ENCODE measurements at regions not wholly inside any gene's neighbourhood (a gene's known extent, or its start where the extent isn't known, plus 50 kb on each side); places are given as distances from the start of the nearest gene placed in this dataset.

DNA sequence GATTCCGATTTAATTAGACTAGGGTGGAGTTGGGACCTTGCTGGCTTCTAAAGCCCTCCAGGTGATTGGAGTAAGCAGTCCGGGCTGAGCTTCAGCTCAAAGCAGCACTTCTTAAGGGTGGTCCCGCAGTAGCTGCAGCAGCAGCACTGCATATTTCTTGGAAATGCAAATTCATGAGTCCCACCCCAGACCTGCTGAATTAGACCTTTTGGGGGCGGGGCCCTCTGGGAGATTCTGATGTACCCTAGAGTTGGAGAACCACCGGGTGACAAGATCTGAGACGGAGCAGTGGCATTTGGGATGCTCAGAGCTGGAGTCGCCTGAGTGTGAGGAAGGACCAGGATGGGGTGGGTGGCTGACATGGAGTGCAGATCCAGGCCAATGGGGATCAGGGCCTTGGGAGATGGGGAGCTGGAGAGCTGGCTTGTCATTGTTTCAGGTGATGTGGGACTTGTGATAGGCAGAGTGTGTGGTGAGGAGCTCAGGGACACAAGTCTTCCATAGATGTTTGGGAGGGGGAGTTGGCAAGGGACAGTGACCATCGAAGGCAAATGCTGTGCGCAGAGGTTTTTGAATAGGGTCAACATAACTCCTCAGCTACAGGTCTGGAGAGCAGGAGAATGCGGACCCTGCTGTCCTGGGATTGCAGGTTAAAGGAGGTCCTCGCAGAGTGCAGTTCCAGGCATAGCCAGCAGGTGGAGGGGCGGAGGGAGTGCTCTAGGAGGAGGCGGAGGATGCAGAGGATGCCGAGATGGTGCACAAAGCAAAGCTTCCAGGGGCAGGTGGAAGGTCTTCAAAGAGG lies 130.9 kb upstream of the RAB12 start:
- no peak for TF ChIP-seq POLR2AphosphoS5 (IDR thresholded peaks at IDR 0.05)
- TF ChIP-seq, protein P1, sequence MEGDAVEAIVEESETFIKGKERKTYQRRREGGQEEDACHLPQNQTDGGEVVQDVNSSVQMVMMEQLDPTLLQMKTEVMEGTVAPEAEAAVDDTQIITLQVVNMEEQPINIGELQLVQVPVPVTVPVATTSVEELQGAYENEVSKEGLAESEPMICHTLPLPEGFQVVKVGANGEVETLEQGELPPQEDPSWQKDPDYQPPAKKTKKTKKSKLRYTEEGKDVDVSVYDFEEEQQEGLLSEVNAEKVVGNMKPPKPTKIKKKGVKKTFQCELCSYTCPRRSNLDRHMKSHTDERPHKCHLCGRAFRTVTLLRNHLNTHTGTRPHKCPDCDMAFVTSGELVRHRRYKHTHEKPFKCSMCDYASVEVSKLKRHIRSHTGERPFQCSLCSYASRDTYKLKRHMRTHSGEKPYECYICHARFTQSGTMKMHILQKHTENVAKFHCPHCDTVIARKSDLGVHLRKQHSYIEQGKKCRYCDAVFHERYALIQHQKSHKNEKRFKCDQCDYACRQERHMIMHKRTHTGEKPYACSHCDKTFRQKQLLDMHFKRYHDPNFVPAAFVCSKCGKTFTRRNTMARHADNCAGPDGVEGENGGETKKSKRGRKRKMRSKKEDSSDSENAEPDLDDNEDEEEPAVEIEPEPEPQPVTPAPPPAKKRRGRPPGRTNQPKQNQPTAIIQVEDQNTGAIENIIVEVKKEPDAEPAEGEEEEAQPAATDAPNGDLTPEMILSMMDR (IDR thresholded peaks at IDR 0.05 in 8 of 11, conservative IDR thresholded peaks at IDR 0.05 in 3 of 11), result peak; percentile 52 to 88 (median 84)
